ENCODE measurements at regions not wholly inside any gene's neighbourhood (a gene's known extent, or its start where the extent isn't known, plus 50 kb on each side); places are given as distances from the start of the nearest gene placed in this dataset.

- DNase-seq (ENCODE audit: low spot score) = no peak
Observed at GRCh38 chr19:28218728-28219127, 994.2 kb downstream of the UQCRFS1 start.

GRCh38 chr19:28217022-28217421 lies 995.9 kb downstream of the UQCRFS1 start:
- no peak for DNase-seq (ENCODE audit: low spot score)

GRCh38 chr19:28213470-28214082 lies 999.4 kb downstream of the UQCRFS1 start:
- DNase-seq (ENCODE audit: low spot score) = no peak

DNA sequence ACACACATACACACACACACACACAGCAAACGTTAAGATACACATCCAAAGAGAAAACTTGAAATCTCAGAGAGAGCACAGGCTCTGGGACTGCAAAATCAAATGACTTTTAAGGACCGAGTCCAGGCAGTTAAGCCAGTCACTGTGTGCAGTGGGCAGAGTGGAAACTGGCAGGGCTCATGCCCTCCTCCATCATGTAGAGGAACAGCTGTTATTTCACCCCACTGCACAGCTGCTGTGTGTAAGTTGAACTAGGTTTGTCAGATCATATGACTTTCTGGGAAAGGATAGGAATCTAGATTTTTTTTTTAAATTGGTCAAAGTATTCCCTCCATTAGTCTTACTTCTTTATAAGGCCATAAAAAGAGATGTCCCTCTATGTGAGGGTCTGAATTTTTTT lies 1002.1 kb downstream of the UQCRFS1 start:
- DNase-seq (ENCODE audit: low spot score) = no peak

- no peak for DNase-seq (ENCODE audit: low spot score)
Observed at GRCh38 chr19:28208745-28209144, 1004.2 kb downstream of the UQCRFS1 start.

GRCh38 chr19:28207244-28207643 lies 1005.7 kb downstream of the UQCRFS1 start:
- no peak for DNase-seq (ENCODE audit: low spot score)

DNA sequence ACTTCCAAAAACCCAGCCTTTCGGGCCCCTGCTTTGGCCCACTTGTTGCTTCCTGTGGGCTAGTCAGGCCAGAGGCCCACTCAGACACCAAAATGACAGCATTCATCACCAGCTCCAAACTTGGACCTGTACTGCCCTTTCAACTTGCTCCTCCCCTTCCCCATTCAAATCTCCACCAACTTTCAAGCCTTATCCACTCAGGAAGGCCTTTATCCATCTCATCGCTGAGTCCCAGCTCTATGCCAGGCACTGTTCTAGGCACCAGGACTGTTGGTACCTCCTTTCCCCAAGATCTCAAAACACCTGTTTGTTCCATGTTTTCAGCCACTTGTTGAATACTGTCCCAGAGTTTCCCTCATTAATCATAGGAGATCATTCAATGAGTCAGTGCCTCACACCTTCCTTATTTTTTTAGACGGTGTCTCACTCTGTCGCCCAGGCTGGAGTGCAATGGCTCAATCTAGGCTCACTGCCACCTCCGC lies 1011.4 kb downstream of the UQCRFS1 start:
- DNase-seq (ENCODE audit: low spot score) = no peak

DNA sequence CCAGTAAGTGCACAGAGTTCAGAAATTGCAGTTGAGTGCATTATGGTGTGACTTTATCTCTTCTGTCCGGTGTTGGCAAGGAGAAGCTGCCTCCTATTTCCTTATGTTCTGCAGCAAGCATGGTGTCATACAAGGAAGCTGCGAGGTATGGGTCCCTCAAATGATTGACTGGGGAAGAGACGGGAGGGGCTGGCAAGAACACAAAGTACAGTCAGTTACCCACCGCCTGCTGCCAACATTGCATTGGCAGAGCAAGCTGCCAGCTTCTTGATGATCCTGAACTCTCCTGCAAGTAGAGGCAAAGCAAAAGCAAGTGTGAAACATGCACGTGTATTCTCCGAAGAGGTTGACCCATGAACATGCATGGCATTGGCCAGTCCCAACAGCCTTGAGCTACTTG lies 1013.6 kb downstream of the UQCRFS1 start:
- DNase-seq (ENCODE audit: low spot score) = no peak

- no peak for DNase-seq (ENCODE audit: low spot score)
Observed at GRCh38 chr19:28196961-28197360, 1016.0 kb downstream of the UQCRFS1 start.

DNA sequence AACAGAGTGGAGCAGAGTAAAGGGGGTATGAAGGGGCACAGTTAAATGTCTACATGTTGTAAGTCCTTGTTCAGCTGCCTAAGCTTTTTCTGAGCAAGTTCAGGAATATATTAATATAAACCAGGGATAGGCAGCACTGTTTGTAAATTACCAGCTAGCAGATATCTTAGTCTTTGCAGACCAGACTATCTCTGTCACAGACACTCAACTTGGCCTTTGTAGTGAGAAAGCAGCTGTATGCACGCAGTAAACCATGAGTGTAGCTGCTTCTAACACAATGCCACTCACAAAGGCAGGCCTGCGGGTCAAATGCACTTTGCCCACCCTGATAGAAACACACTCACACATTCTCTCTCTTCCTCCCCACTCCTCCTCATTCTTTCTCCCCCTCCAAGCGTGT lies 1016.9 kb downstream of the UQCRFS1 start:
- no peak for DNase-seq (ENCODE audit: low spot score)

- DNase-seq (ENCODE audit: low spot score) = no peak
Observed at GRCh38 chr19:28185646-28186045, 1027.3 kb downstream of the UQCRFS1 start.

GRCh38 chr19:28184997-28185396 lies 1028.0 kb downstream of the UQCRFS1 start:
- DNase-seq (ENCODE audit: low spot score) = no peak

DNA sequence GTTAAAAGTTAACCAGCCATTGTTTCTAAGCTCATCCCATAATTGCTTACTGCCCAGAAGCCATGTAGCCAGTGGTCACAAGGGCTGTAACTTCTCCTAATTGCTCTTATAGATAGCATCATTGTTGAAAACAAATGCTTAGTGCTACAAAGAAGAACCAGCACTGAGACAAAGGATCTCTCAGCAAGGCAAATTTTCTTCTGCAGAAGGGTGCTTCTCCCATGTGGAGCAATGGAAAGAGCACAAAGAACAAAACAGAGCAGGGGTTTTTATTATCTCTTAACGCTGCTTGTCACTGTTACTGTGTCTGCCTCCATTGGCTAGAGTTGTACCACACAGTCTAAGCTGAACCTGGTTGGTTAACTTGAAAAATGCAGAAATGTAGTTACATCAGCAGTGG lies 1036.8 kb downstream of the UQCRFS1 start:
- DNase-seq (ENCODE audit: low spot score) = no peak

- no peak for DNase-seq (ENCODE audit: low spot score)
Observed at GRCh38 chr19:28171983-28172382, 1041.0 kb downstream of the UQCRFS1 start.

- no peak for DNase-seq (ENCODE audit: low spot score)
Observed at GRCh38 chr19:28170066-28170465, 1042.9 kb downstream of the UQCRFS1 start.

DNA sequence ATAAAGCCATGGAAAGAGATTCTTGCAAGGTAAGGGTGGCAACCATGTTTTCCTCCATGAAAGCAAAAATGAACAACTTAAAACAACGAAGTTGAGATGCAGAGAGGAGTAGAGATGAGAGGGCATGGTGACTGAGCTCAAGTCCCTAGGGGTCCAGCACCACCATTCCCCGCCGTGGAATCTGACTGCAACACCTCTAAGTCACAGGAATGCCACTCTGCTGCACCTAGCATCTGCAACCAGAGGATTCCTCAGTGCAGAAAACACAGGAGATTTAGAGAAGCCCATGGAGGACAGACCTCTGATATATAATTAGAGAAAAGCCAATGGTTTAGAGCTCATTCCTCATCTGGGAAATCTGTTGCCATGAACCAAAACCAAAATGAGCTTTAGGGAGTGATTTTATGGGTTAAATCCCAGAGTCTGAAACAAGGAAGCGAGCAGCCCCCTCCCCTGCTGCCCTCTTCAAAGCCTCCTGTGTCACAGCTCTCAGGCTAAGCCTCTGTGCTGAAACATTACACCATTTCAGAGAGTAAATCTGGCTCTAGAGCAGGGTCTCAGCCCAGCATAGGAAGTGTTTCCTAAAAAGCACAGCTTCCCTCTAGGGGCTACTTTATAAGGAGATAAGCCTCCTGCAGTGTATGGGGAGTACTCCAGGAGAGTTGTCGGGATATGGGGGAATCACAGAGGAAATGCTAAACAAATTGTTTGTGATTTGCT lies 1043.6 kb downstream of the UQCRFS1 start:
- DNase-seq (ENCODE audit: low spot score) = no peak

GRCh38 chr19:28168557-28168956 lies 1044.4 kb downstream of the UQCRFS1 start:
- no peak for DNase-seq (ENCODE audit: low spot score)

GRCh38 chr19:28166025-28166424 lies 1046.9 kb downstream of the UQCRFS1 start:
- DNase-seq (ENCODE audit: low spot score) = no peak

- DNase-seq (ENCODE audit: low spot score) = no peak
Observed at GRCh38 chr19:28164214-28164613, 1048.7 kb downstream of the UQCRFS1 start.

GRCh38 chr19:28159065-28159464 lies 1053.9 kb downstream of the UQCRFS1 start:
- DNase-seq (ENCODE audit: low spot score) = no peak

DNA sequence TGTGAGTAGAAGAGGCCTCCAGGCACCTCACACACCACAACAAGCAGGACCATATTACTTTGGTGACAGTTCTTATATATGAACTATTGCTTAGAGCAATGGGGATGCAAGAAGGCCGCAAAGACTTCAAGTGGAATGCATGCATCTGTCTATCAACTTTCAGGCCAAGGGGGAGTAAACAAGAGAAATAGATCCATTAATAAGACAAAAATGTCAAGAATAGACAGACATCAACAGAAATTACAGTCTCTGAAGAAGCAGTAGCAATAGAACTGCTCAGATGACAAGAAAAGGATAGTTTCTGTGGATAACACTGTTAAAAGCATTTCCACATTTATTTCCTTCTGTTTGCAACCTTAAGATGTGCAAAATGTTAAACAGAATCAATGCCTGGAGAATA lies 1057.7 kb downstream of the UQCRFS1 start:
- no peak for DNase-seq (ENCODE audit: low spot score)

GRCh38 chr19:28154077-28154476 lies 1058.9 kb downstream of the UQCRFS1 start:
- no peak for DNase-seq (ENCODE audit: low spot score)

- no peak for DNase-seq (ENCODE audit: low spot score)
Observed at GRCh38 chr19:28153123-28153522, 1059.8 kb downstream of the UQCRFS1 start.

GRCh38 chr19:28152195-28152594 lies 1060.8 kb downstream of the UQCRFS1 start:
- no peak for DNase-seq (ENCODE audit: low spot score)
